K562 (cell line): ENCODE measurements at regions not wholly inside any gene's neighbourhood (a gene's known extent, or its start where the extent isn't known, plus 50 kb on each side); places are given as distances from the start of the nearest gene placed in this dataset.

Source experiments
- ATAC-seq: fragments of 200-7000 bp; cut with Tn5 transposase; 3 replicates; pipeline ENCODE4 v1.9.1; 2020; ENCODE audit warnings: moderate library complexity
- BruUV-seq: library from RNA; stranded (reverse); fragments of 400-500 nt; replicated peaks from 2 replicates; lab custom pipeline; 2021; lab: Mats Ljungman, UMichigan
- CTCF ChIA-PET: fragments of 300-600 bp; formaldehyde crosslinking; extraction: SDS; loops from one replicate; lab custom pipeline; 2021; ENCODE audit warnings: low intra/inter-chr PET ratio; lab: Yijun Ruan, JAX
- POLR2A ChIA-PET: fragments of 300-600, 350-650 bp; sonication (Branson Sonifier 250); formaldehyde crosslinking; extraction: SDS; loops from one replicate; lab custom pipeline; 2021; ENCODE audit warnings: antibody characterized with exemption, inconsistent platforms; lab: Yijun Ruan, JAX
- DNase-seq, 4 experiments: peaks; one replicate each; pipeline versions ENCODE4 v3.0.0 to v3.0.0-alpha.2; 2011 to 2018; ENCODE audit warnings: low spot score in 3 of 4, mixed read lengths in 3 of 4; ENCODE audit errors: extremely low read depth in 1 of 4
- FAIRE-seq: peaks from 2 replicates; lab custom pipeline; 2011; peaks lifted over from hg19 to GRCh38; lab: Jason Lieb, UNC
- H2AFZ ChIP-seq: 2 replicates; pipeline ENCODE4 v1.6.0; 2011; ENCODE audit warnings: low read depth, low read length, control low read depth, inconsistent platforms
- H3K27ac ChIP-seq: fragments of 200-600 bp; 3 replicates; pipeline ENCODE4 v1.8.0; 2011; ENCODE audit warnings: low read depth, mild to moderate bottlenecking, control low read depth, inconsistent platforms, low read length, moderate library complexity, mixed read lengths; ENCODE audit errors: extremely low read depth
- H3K27me3 ChIP-seq, 2 experiments: fragments of 300-600 bp in 1 of 2; 2 replicates in 1 of 2; 3 replicates in 1 of 2; pipeline versions ENCODE4 v1.6.0 to v1.8.0; 2011; ENCODE audit warnings: inconsistent platforms in 2 of 2, low read length in 2 of 2, mild to moderate bottlenecking in 1 of 2, mixed read lengths in 1 of 2, moderate library complexity in 1 of 2; ENCODE audit not compliant: control insufficient read depth in 2 of 2, insufficient read depth in 2 of 2
- H3K36me3 ChIP-seq: fragments of 300-600 bp; 3 replicates; pipeline ENCODE4 v1.8.0; 2011; ENCODE audit warnings: mild to moderate bottlenecking, low read length, inconsistent platforms; ENCODE audit not compliant: control insufficient read depth, insufficient read depth
- H3K4me1 ChIP-seq, 2 experiments: fragments of 200-600 bp in 1 of 2; replicated peaks in 1 of 2; 2 replicates in 1 of 2; 3 replicates in 1 of 2; pipeline versions ENCODE4 v1.5.1 to v1.8.0; 2011; ENCODE audit warnings: inconsistent platforms in 2 of 2, low read length in 2 of 2, mild to moderate bottlenecking in 1 of 2, mixed read lengths in 1 of 2, moderate library complexity in 1 of 2; ENCODE audit not compliant: control insufficient read depth in 2 of 2, insufficient read depth in 2 of 2
- H3K4me2 ChIP-seq: 2 replicates; pipeline ENCODE4 v1.6.1; 2011; ENCODE audit warnings: low read length, control low read depth, inconsistent platforms, mixed read lengths; ENCODE audit not compliant: insufficient read depth
- H3K4me3 ChIP-seq: fragments of 200-600 bp; sonication (generic), shearing (Covaris generic); 2 replicates; pipeline ENCODE4 v1.5.1; 2016; ENCODE audit warnings: control low read depth, inconsistent platforms
- H3K79me2 ChIP-seq: fragments of 200-600 bp; 3 replicates; pipeline ENCODE4 v1.8.0; 2011; ENCODE audit warnings: low read length, inconsistent platforms; ENCODE audit not compliant: control insufficient read depth, insufficient read depth
- H3K9ac ChIP-seq, 2 experiments: 2 replicates each; pipeline versions ENCODE4 v1.6.0 to v1.6.1; 2011; ENCODE audit warnings: low read depth in 2 of 2, low read length in 2 of 2, control low read depth in 1 of 2, inconsistent platforms in 1 of 2, mild to moderate bottlenecking in 1 of 2, mixed read lengths in 1 of 2; ENCODE audit not compliant: insufficient read depth in 1 of 2
- H3K9me1 ChIP-seq: one replicate; pipeline ENCODE4 v1.6.0; 2011; ENCODE audit warnings: inconsistent platforms, mild to moderate bottlenecking, low read length, moderate library complexity; ENCODE audit not compliant: control insufficient read depth, insufficient read depth
- H3K9me3 ChIP-seq: replicated peaks from 2 replicates; pipeline ENCODE4 v1.5.1; 2011; ENCODE audit warnings: low read depth, low read length, inconsistent platforms; ENCODE audit not compliant: control insufficient read depth, insufficient read depth
- H4K20me1 ChIP-seq: replicated peaks from 2 replicates; pipeline ENCODE4 v1.6.1; 2011; ENCODE audit warnings: low read length, inconsistent platforms, mixed read lengths; ENCODE audit not compliant: control insufficient read depth, insufficient read depth
- FOSL1 ChIP-seq: fragments of 200-800 bp; sonication (Bioruptor generic); conservative IDR thresholded peaks from 2 replicates; pipeline ENCODE4 v1.6.1; 2016; ENCODE audit warnings: missing genetic modification characterization, missing compliant biosample characterization
- FOXK2 ChIP-seq, 2 experiments: fragments of 450-650 bp; IDR thresholded peaks in 1 of 2; conservative IDR thresholded peaks in 1 of 2; 2 replicates each; pipeline ENCODE4 v1.6.1; 2016; ENCODE audit warnings: low read depth in 2 of 2, mild to moderate bottlenecking in 1 of 2
- GABPB1 ChIP-seq: sonication (generic); formaldehyde crosslinking; IDR thresholded peaks from 2 replicates; pipeline ENCODE4 v1.8.0; 2022; ENCODE audit warnings: mild to moderate bottlenecking, missing genetic modification reagents
- HOXB6 ChIP-seq: fragments of 250-450 bp; sonication (Bioruptor Pico); IDR thresholded peaks from 2 replicates; pipeline ENCODE4 v1.5.1; 2022; ENCODE audit warnings: mild to moderate bottlenecking, borderline replicate concordance
- IRF2 ChIP-seq: sonication (generic); formaldehyde crosslinking; IDR thresholded peaks from 2 replicates; pipeline ENCODE4 v1.8.1; 2022; ENCODE audit warnings: mild to moderate bottlenecking, missing genetic modification reagents
- MAFK ChIP-seq: IDR thresholded peaks from 2 replicates; pipeline ENCODE4 v1.6.1; 2011; ENCODE audit warnings: low read length, improper control_type of control experiment
- ZNF134 ChIP-seq: fragments of 250-450 bp; sonication (Bioruptor Pico); conservative IDR thresholded peaks from 2 replicates; pipeline ENCODE4 v1.4.0; 2020
- ZNF143 ChIP-seq: sonication (generic); formaldehyde crosslinking; IDR thresholded peaks from 2 replicates; pipeline ENCODE4 v1.9.0; 2022; ENCODE audit warnings: mild to moderate bottlenecking, missing genetic modification reagents
- ZNF436 ChIP-seq: fragments of 250-450, 450-650 bp; sonication (Bioruptor Pico); formaldehyde crosslinking; IDR thresholded peaks from 2 replicates; pipeline ENCODE4 v1.7.0; 2020; ENCODE audit warnings: mild to moderate bottlenecking
- WGBS: fragments of 100-300 bp; shearing (Covaris generic); methylation state at CpG from one replicate; pipeline ENCODE4 v1.1.6; 2016; ENCODE audit warnings: low coverage, mixed read lengths; ENCODE audit not compliant: insufficient coverage; ENCODE audit errors: missing lambda C conversion rate; 5-methylcytosine and 5-hydroxymethylcytosine counted together
- in situ Hi-C: fragments of 300-500 bp; cut with MboI; formaldehyde crosslinking; loops from 4 replicates; pipeline ENCODE4 v1.15.0; 2018; ENCODE audit warnings: inconsistent platforms, mixed read lengths
- intact Hi-C: fragments of 100-400 bp; cut with micrococcal nuclease; formaldehyde crosslinking; loops from 2 replicates; pipeline ENCODE4 v1.14.2; 2022
- TF ChIP-seq, protein P1 (sequence below): fragments of 450-650 bp; IDR thresholded peaks from 2 replicates; pipeline ENCODE4 v1.6.1; 2018; ENCODE audit not compliant: partially characterized antibody
- TF ChIP-seq, protein P2 (sequence below): fragments of 450-650 bp; IDR thresholded peaks from 2 replicates; pipeline ENCODE4 v1.6.1; 2016; ENCODE audit warnings: low read depth

DNA sequence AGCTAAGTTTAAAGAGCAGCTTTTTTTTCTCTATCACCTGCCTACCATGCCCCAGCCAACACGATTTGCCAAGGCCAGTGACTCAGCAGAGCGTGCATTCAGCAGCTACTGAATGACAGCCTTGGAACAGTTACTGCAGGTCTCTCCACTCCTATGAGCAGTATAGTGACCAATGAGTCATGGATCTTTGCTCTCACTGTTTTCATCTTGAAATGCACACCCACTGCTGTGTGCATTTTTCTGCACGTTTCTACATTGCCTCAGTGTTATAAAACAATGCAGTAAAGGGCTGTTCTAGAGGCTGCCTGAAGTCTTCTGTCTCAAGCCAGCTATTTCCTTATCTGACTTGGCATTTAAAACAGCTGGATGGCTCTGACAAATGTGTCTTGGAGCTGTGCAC, 66.0 kb upstream of the C4orf54 start:
- in situ Hi-C loops (no loop called here), intact Hi-C loops (loop anchor here (1.0 to 5.0 kb wide), 4 partner anchors 85 to 225 kb away; no protein-coding TSS in a partner anchor)
- Histone ChIP-seq H3K9me1 (no peaks in the 10 kb centered on the region), H3K9ac (no peak overlapping the region; a peak in 1 of 4 replicates), H3K9me3 (no peaks in the 10 kb centered on the region), H2AFZ (peak overlapping the region; percentile 72), H3K27me3 (no peaks in the 10 kb centered on the region), H3K36me3 (no peaks in the 10 kb centered on the region), H3K79me2 (no peaks in the 10 kb centered on the region), H3K4me1 (peaks cover 4 to 18% of the 10 kb centered on the region in 2 experiments; a peak in 4 of 5 replicates), H3K27ac (peak overlapping the region; percentile 55; the same call in 2 of the 3 replicates), H3K4me3 (no peak overlapping the region; the same call in 1 of the 2 replicates), H3K4me2 (peak overlapping the region; percentile 63), H4K20me1 (no peaks in the 10 kb centered on the region)
- POLR2A ChIA-PET, result interaction anchor here (1.8 kb wide), 1 partner anchor 10 kb away, joined by 9 read pairs; no protein-coding TSS in a partner anchor
- FAIRE-seq (peak; percentile 90), DNase-seq (peak; percentile 17 to 88 (median 50)), ATAC-seq (peak; percentile 98)
- WGBS, result 0% methylated on average over 3 of the region's 3 CpGs
- CTCF ChIA-PET, result no interaction called here
- no TSS peak for BruUV-seq
- TF ChIP-seq ZNF436 (CRISPR knock-in tag) (no peak), MAFK (peak; percentile 85), FOSL1 (tag) (peak; percentile 84), FOXK2 (conservative IDR thresholded peaks at IDR 0.05 in 1 of 2, IDR thresholded peaks at IDR 0.05 in 1 of 2; ENCODE audit: low read depth in 2 of 2) (peak in 1 of 2 experiments; percentile 17; a peak in 1 of 4 replicates), ZNF134 (CRISPR knock-in tag) (no peak), ZNF143 (no peak), GABPB1 (CRISPR knock-in tag) (no peak), HOXB6 (no peak), IRF2 (no peak)
- TF ChIP-seq, protein P1, sequence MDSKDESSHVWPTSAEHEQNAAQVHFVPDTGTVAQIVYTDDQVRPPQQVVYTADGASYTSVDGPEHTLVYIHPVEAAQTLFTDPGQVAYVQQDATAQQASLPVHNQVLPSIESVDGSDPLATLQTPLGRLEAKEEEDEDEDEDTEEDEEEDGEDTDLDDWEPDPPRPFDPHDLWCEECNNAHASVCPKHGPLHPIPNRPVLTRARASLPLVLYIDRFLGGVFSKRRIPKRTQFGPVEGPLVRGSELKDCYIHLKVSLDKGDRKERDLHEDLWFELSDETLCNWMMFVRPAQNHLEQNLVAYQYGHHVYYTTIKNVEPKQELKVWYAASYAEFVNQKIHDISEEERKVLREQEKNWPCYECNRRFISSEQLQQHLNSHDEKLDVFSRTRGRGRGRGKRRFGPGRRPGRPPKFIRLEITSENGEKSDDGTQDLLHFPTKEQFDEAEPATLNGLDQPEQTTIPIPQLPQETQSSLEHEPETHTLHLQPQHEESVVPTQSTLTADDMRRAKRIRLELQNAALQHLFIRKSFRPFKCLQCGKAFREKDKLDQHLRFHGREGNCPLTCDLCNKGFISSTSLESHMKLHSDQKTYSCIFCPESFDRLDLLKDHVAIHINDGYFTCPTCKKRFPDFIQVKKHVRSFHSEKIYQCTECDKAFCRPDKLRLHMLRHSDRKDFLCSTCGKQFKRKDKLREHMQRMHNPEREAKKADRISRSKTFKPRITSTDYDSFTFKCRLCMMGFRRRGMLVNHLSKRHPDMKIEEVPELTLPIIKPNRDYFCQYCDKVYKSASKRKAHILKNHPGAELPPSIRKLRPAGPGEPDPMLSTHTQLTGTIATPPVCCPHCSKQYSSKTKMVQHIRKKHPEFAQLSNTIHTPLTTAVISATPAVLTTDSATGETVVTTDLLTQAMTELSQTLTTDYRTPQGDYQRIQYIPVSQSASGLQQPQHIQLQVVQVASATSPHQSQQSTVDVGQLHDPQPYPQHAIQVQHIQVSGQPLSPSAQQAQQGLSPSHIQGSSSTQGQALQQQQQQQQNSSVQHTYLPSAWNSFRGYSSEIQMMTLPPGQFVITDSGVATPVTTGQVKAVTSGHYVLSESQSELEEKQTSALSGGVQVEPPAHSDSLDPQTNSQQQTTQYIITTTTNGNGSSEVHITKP, result no peak
- TF ChIP-seq, protein P2, sequence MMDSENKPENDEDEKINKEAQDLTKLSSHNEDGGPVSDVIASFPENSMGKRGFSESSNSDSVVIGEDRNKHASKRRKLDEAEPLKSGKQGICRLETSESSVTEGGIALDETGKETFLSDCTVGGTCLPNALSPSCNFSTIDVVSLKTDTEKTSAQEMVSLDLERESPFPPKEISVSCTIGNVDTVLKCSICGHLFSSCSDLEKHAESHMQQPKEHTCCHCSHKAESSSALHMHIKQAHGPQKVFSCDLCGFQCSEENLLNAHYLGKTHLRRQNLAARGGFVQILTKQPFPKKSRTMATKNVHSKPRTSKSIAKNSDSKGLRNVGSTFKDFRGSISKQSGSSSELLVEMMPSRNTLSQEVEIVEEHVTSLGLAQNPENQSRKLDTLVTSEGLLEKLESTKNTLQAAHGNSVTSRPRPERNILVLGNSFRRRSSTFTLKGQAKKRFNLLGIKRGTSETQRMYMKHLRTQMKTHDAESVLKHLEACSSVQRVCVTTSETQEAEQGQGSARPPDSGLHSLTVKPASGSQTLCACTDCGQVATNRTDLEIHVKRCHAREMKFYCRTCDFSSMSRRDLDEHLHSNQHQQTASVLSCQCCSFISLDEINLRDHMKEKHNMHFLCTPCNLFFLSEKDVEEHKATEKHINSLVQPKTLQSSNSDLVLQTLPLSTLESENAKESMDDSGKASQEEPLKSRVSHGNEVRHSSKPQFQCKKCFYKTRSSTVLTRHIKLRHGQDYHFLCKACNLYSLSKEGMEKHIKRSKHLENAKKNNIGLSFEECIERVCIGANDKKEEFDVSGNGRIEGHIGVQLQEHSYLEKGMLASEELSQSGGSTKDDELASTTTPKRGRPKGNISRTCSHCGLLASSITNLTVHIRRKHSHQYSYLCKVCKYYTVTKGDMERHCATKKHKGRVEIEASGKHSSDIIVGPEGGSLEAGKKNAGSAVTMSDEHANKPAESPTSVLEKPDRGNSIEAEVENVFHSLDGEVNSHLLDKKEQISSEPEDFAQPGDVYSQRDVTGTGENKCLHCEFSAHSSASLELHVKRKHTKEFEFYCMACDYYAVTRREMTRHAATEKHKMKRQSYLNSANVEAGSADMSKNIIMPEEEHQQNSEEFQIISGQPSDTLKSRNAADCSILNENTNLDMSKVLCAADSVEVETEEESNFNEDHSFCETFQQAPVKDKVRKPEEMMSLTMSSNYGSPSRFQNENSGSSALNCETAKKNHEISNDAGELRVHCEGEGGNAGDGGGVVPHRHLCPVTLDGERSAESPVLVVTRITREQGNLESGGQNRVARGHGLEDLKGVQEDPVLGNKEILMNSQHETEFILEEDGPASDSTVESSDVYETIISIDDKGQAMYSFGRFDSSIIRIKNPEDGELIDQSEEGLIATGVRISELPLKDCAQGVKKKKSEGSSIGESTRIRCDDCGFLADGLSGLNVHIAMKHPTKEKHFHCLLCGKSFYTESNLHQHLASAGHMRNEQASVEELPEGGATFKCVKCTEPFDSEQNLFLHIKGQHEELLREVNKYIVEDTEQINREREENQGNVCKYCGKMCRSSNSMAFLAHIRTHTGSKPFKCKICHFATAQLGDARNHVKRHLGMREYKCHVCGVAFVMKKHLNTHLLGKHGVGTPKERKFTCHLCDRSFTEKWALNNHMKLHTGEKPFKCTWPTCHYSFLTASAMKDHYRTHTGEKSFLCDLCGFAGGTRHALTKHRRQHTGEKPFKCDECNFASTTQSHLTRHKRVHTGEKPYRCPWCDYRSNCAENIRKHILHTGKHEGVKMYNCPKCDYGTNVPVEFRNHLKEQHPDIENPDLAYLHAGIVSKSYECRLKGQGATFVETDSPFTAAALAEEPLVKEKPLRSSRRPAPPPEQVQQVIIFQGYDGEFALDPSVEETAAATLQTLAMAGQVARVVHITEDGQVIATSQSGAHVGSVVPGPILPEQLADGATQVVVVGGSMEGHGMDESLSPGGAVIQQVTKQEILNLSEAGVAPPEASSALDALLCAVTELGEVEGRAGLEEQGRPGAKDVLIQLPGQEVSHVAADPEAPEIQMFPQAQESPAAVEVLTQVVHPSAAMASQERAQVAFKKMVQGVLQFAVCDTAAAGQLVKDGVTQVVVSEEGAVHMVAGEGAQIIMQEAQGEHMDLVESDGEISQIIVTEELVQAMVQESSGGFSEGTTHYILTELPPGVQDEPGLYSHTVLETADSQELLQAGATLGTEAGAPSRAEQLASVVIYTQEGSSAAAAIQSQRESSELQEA, result no peak
